ENCODE measurements at regions not wholly inside any gene's neighbourhood (a gene's known extent, or its start where the extent isn't known, plus 50 kb on each side); places are given as distances from the start of the nearest gene placed in this dataset.

- WGBS = 29% methylated on average over 2 of the region's 2 CpGs
- Histone ChIP-seq H3K4me1 (no peaks in the 10 kb centered on the region), H3K27me3 (no peaks in the 10 kb centered on the region), H3K9me3 (no peaks in the 10 kb centered on the region), H3K4me3 (no peak overlapping the region), H3K36me3 (no peaks in the 10 kb centered on the region), H3K27ac (no peak overlapping the region)
- no peak for DNase-seq (ENCODE audit: low spot score in 2 of 2)
- TF ChIP-seq POLR2AphosphoS5 (IDR thresholded peaks at IDR 0.05) (no peak), EP300 (IDR thresholded peaks at IDR 0.05) (no peak), POLR2A (IDR thresholded peaks at IDR 0.05) (no peak), CTCF (IDR thresholded peaks at IDR 0.05) (no peak)
Measured at GRCh38 chr14:82911930-82912329, 1378.3 kb upstream of the SEL1L start.

GRCh38 chr14:82913396-82913795, 1379.7 kb upstream of the SEL1L start:
- Histone ChIP-seq H3K36me3 (no peaks in the 10 kb centered on the region), H3K27me3 (no peaks in the 10 kb centered on the region), H3K9me3 (no peaks in the 10 kb centered on the region), H3K4me1 (no peaks in the 10 kb centered on the region), H3K4me3 (no peak overlapping the region), H3K27ac (no peak overlapping the region)
- DNase-seq (ENCODE audit: low spot score in 2 of 2) = no peak
- no peak for TF ChIP-seq CTCF (IDR thresholded peaks at IDR 0.05)
- no peak for TF ChIP-seq POLR2A (IDR thresholded peaks at IDR 0.05)
- no peak for TF ChIP-seq EP300 (IDR thresholded peaks at IDR 0.05)
- no peak for TF ChIP-seq POLR2AphosphoS5 (IDR thresholded peaks at IDR 0.05)

GRCh38 chr14:82915381-82915780, 1381.7 kb upstream of the SEL1L start:
- H3K4me3 ChIP-seq = no peak overlapping the region

GRCh38 chr14:82935691-82936090, 1402.0 kb upstream of the SEL1L start:
- 55% methylated on average over 1 of the region's 1 CpG for WGBS
- no peaks in the 10 kb centered on the region for H3K27me3 ChIP-seq
- no peak for DNase-seq (ENCODE audit: low spot score in 2 of 2)
- H3K27ac ChIP-seq = no peak overlapping the region
- H3K4me1 ChIP-seq = no peaks in the 10 kb centered on the region
- no peak for TF ChIP-seq POLR2AphosphoS5 (IDR thresholded peaks at IDR 0.05)
- TF ChIP-seq CTCF (IDR thresholded peaks at IDR 0.05) = no peak
- no peak for TF ChIP-seq EP300 (IDR thresholded peaks at IDR 0.05)
- TF ChIP-seq POLR2A (IDR thresholded peaks at IDR 0.05) = no peak
- H3K36me3 ChIP-seq = no peaks in the 10 kb centered on the region
- H3K9me3 ChIP-seq = no peaks in the 10 kb centered on the region
- H3K4me3 ChIP-seq = no peak overlapping the region

More at GRCh38 chr14:82915381-82915780, 1381.7 kb upstream of the SEL1L start:
- Histone ChIP-seq H3K4me1 (no peaks in the 10 kb centered on the region), H3K27ac (no peak overlapping the region), H3K9me3 (no peaks in the 10 kb centered on the region), H3K27me3 (no peaks in the 10 kb centered on the region), H3K36me3 (no peaks in the 10 kb centered on the region)
- TF ChIP-seq POLR2A (IDR thresholded peaks at IDR 0.05) (no peak), EP300 (IDR thresholded peaks at IDR 0.05) (no peak), CTCF (IDR thresholded peaks at IDR 0.05) (no peak), POLR2AphosphoS5 (IDR thresholded peaks at IDR 0.05) (no peak)
- DNase-seq (ENCODE audit: low spot score in 2 of 2) = no peak
- 71% methylated on average over 3 of the region's 3 CpGs for WGBS

GRCh38 chr14:82951171-82951570, 1417.5 kb upstream of the SEL1L start:
- TF ChIP-seq POLR2AphosphoS5 (IDR thresholded peaks at IDR 0.05) = no peak
- no peak for TF ChIP-seq POLR2A (IDR thresholded peaks at IDR 0.05)
- TF ChIP-seq CTCF (IDR thresholded peaks at IDR 0.05) = no peak
- no peak for TF ChIP-seq EP300 (IDR thresholded peaks at IDR 0.05)
- Histone ChIP-seq H3K4me1 (no peaks in the 10 kb centered on the region), H3K36me3 (no peaks in the 10 kb centered on the region), H3K9me3 (no peaks in the 10 kb centered on the region), H3K27ac (no peak overlapping the region), H3K4me3 (no peak overlapping the region), H3K27me3 (no peaks in the 10 kb centered on the region)
- no peak for DNase-seq (ENCODE audit: low spot score in 2 of 2)
